Hematopoietic multipotent progenitor cell treated with erythropoietin and hydrocortisone succinate and interleukin-3 and kit ligand, for 15 days (in vitro differentiated cells): ENCODE measurements at regions not wholly inside any gene's neighbourhood (a gene's known extent, or its start where the extent isn't known, plus 50 kb on each side); places are given as distances from the start of the nearest gene placed in this dataset.
"Not testable (repeated sequence)": the region's sequence is repeated elsewhere in the genome, so short reads cannot be mapped to it uniquely, and the experiment has no call there.

Experiments used
- DNase-seq: peaks from one replicate; pipeline ENCODE4 v3.0.0-alpha.2; 2015; ENCODE audit warnings: low spot score

- DNase-seq: no peak
Observed at GRCh38 chrX:1102786-1103185, 109.7 kb downstream of the CRLF2 start.

- not testable (repeated sequence) for DNase-seq
Observed at GRCh38 chrX:1102221-1102620, 110.2 kb downstream of the CRLF2 start.

DNA sequence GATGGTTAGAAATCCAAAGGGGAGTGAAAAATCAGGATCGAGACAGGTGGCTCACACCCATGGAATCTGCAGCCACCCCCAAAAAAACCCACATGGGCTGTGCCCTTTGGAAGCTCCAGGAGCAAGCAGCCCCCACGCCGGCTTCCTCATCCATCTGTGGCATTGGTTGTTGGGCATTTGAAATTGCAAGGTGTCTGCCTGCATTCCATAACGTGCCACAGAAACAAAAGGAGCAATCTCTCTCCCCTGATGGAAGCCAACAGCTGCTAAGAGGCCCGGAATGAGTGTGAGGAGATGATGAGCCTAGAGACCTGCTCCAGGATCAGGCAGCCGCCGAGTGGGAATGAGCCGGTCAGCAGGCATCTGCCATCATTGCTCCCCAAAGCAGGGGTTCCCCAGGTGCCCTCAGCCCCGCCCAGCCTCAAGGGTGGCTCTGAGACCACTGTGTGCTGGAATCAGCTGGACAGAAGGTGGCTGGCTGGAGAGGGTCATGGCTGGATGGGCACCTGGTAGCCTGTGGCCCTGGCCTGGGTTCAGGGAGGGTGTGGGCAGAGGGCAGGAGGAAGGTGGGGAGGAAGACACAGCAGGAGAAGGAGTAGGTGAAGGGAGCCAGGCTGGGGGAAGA lies 113.2 kb downstream of the CRLF2 start:
- DNase-seq: no peak

GRCh38 chrX:1097328-1097727 lies 115.1 kb downstream of the CRLF2 start:
- DNase-seq: no peak

- DNase-seq: no peak
Observed at GRCh38 chrX:1094566-1095333, 117.7 kb downstream of the CRLF2 start.

DNA sequence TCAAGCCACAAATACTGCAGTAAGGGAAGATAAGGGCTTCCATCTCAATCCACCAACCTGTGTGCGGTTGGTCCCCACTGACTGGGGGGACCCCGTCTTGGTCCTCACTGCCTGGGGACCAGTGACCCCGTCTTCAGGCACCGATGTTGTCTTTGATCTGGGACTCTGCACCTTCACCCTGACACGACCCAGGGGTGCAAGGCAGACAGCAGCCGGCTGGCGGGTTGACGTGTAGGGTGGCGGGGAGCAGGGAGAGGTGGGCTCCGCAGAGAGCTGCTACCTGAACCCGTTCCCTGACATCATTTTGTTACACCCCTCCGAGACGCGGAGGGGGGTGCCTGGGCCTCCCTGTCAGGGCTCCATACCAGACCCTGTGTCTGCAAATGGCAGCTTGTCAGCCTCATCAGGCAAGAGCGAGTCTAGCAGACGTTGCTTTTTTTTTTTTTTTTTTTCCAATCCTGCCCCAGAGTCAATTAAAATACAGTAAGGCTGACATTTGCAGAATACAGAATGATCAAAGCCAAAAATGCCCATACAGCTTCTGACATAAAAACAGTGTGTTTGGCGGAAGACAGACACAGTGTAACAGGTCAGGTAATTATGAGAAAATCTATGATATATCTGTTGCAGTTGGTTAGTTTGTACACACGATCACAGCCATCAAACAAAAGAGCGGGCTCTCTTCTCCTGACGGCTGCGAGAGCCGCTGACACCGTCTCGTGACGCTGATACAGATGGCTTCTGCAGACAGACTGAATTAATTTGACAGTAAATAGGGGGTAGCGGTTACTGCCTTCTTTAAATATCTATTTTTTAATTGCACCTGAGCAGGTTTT lies 118.6 kb downstream of the CRLF2 start:
- no peak for DNase-seq

- DNase-seq: no peak
Observed at GRCh38 chrX:1093121-1093520, 119.3 kb downstream of the CRLF2 start.

GRCh38 chrX:1086444-1087409 lies 125.7 kb downstream of the CRLF2 start:
- DNase-seq: no peak

GRCh38 chrX:1085871-1086270 lies 126.6 kb downstream of the CRLF2 start:
- DNase-seq: not testable (repeated sequence)

DNA sequence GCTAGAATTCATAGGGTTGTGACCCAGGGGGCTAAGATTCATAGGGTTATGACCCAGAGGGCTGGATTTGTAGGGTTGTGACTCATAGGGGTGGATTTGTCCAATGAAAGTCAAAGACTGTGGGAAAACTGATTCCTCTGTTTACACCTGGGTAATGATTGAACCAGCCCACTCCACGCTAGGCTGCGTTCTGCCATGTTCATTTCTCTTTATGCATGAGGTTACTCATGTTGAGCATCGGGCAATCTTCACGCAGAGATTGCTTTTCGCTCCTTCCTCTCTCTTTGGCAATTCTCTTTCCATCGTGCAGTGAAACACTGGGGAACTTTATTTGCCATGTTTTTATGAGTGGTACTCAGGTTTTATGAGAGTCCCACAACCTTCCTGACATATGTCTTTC lies 127.8 kb downstream of the CRLF2 start:
- no peak for DNase-seq

- DNase-seq: no peak
Observed at GRCh38 chrX:1076871-1077651, 135.4 kb downstream of the CRLF2 start.

DNA sequence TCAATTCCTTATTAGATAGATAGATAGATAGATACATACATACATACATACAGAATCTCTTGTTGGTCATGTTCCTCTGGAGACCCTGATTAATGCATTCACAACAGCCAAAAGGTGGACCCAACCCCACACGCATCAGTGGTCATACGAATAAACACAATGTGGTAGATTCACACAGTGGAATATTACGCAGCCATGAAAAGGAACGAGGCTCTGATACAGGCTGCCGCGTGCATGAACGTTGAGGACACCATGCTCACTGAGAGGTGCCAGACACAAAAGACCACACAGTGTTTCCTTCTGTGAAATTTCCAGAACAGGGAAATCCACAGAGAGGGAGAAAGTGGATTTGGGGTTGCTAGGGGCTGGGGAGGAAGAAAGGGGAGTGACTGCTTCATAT lies 136.7 kb downstream of the CRLF2 start:
- no peak for DNase-seq

DNA sequence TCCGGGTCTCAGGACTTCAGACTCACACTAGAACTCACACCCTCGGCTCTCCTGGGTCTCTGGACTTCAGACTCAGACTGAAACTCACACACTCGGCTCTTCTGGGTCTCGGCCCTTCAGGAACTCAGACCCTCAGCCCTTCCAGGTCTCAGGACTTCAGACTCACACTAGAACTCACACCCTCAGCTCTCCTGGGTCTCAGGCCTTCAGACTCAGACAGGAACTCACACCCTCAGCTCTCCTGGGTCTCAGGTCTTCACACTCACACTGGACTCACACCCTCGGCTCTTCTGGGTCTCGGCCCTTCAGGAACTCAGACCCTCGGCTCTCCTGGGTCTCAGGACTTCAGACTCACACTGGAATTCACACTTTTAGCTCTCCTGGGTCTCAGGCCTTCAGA lies 137.3 kb downstream of the CRLF2 start:
- no peak for DNase-seq

GRCh38 chrX:1074755-1075154 lies 137.7 kb downstream of the CRLF2 start:
- no peak for DNase-seq

DNA sequence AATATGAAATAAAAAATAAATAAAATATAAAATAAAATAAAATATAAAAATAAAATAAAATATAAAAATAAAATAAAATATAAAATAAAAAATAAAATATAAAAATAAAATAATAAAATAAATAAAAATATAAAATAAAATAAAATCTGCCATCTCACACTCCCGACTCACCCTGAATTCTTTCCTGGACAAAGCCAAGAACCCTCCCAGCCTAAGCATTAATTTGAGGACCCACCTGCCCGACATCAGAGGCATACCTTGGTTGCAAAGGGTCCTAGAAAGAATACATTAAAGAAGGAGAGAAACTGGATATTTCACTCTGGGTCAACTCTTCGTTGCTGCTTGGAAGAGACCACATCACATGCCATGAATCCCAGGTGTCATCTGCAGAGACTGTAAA lies 138.3 kb downstream of the CRLF2 start:
- no peak for DNase-seq

- DNase-seq: no peak
Observed at GRCh38 chrX:1072637-1073377, 139.6 kb downstream of the CRLF2 start.

- DNase-seq: no peak
Observed at GRCh38 chrX:1071351-1071750, 141.1 kb downstream of the CRLF2 start.

DNA sequence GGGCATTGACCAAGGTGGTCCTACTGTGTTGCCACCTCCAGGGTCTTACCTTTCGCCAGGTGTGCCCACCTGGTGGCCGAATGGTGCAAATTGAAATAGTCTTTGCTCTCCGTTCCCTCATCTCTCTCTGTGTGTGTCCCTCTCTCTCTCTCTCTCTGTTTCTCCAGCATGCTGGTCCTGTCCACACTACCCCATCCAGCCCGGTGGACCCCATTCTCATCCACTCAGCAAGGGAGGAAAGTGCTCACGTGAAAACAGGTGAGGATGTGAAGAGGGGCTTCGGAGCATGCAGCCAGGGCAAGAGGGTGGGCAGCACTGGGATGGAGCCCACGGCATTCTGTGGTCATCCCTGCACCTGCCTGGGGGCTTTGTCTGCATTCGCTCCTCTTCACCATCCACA lies 150.1 kb downstream of the CRLF2 start:
- DNase-seq: no peak

GRCh38 chrX:1060562-1060960 lies 151.9 kb downstream of the CRLF2 start:
- no peak for DNase-seq
